ENCODE measurements at regions not wholly inside any gene's neighbourhood (a gene's known extent, or its start where the extent isn't known, plus 50 kb on each side); places are given as distances from the start of the nearest gene placed in this dataset.

- no peak overlapping the region for H3K27ac Mint-ChIP-seq
- H3K4me1 Mint-ChIP-seq (ENCODE audit: low read depth in 2 of 2) = no peaks in the 10 kb centered on the region
- no peaks in the 10 kb centered on the region for H3K27me3 Mint-ChIP-seq
- peaks cover 10% of the 10 kb centered on the region for H3K9me3 Mint-ChIP-seq
- DNase-seq (ENCODE audit: low spot score) (no peak), ATAC-seq (no peak)
- peaks cover 6% of the 10 kb centered on the region for H3K36me3 Mint-ChIP-seq
- H3K4me3 Mint-ChIP-seq = no peak overlapping the region
Observed at GRCh38 chr6:103798166-103798565, 1061.6 kb downstream of the HACE1 start.

- no peak for DNase-seq (ENCODE audit: low spot score)
- Mint-ChIP-seq H3K27me3 (no peaks in the 10 kb centered on the region), H3K4me1 (ENCODE audit: low read depth in 2 of 2) (no peaks in the 10 kb centered on the region), H3K27ac (no peak overlapping the region), H3K36me3 (peaks cover 1% of the 10 kb centered on the region), H3K4me3 (no peak overlapping the region), H3K9me3 (peaks cover 6% of the 10 kb centered on the region)
- no peak for ATAC-seq
Observed at GRCh38 chr6:103797738-103798137, 1062.0 kb downstream of the HACE1 start.

- DNase-seq (ENCODE audit: low spot score) (no peak), ATAC-seq (no peak)
- Mint-ChIP-seq H3K4me3 (no peak overlapping the region), H3K27ac (no peak overlapping the region), H3K27me3 (no peaks in the 10 kb centered on the region), H3K9me3 (peaks cover 9% of the 10 kb centered on the region), H3K4me1 (ENCODE audit: low read depth in 2 of 2) (no peaks in the 10 kb centered on the region), H3K36me3 (no peaks in the 10 kb centered on the region)
Observed at GRCh38 chr6:103791458-103791857, 1068.3 kb downstream of the HACE1 start.

- no peaks in the 10 kb centered on the region for H3K27me3 Mint-ChIP-seq
- no peak overlapping the region for H3K27ac Mint-ChIP-seq
- DNase-seq (ENCODE audit: low spot score) (no peak), ATAC-seq (no peak)
- H3K36me3 Mint-ChIP-seq = no peaks in the 10 kb centered on the region
- H3K4me3 Mint-ChIP-seq = no peak overlapping the region
- no peaks in the 10 kb centered on the region for H3K4me1 Mint-ChIP-seq (ENCODE audit: low read depth in 2 of 2)
- peaks cover 6% of the 10 kb centered on the region for H3K9me3 Mint-ChIP-seq
Observed at GRCh38 chr6:103784117-103784516, 1075.6 kb downstream of the HACE1 start.

- no peak overlapping the region for H3K4me3 Mint-ChIP-seq
- DNase-seq (ENCODE audit: low spot score) (no peak), ATAC-seq (no peak)
- no peaks in the 10 kb centered on the region for H3K4me1 Mint-ChIP-seq (ENCODE audit: low read depth in 2 of 2)
- H3K36me3 Mint-ChIP-seq = no peaks in the 10 kb centered on the region
- peaks cover 6% of the 10 kb centered on the region for H3K9me3 Mint-ChIP-seq
- no peak overlapping the region for H3K27ac Mint-ChIP-seq
- no peaks in the 10 kb centered on the region for H3K27me3 Mint-ChIP-seq
Observed at GRCh38 chr6:103783329-103783728, 1076.4 kb downstream of the HACE1 start.

GRCh38 chr6:103769431-103769830, 1090.3 kb downstream of the HACE1 start:
- H3K27me3 Mint-ChIP-seq = no peaks in the 10 kb centered on the region
- H3K27ac Mint-ChIP-seq = no peak overlapping the region
- H3K9me3 Mint-ChIP-seq = peaks cover 4% of the 10 kb centered on the region
- no peaks in the 10 kb centered on the region for H3K36me3 Mint-ChIP-seq
- DNase-seq (ENCODE audit: low spot score) = no peak
- no peaks in the 10 kb centered on the region for H3K4me1 Mint-ChIP-seq (ENCODE audit: low read depth in 2 of 2)
- ATAC-seq = no peak
- H3K4me3 Mint-ChIP-seq = no peak overlapping the region

GRCh38 chr6:103750603-103751002, 1109.1 kb downstream of the HACE1 start:
- ATAC-seq (no peak), DNase-seq (ENCODE audit: low spot score) (no peak)
- H3K36me3 Mint-ChIP-seq = no peaks in the 10 kb centered on the region
- H3K9me3 Mint-ChIP-seq = peaks cover 3% of the 10 kb centered on the region
- H3K27me3 Mint-ChIP-seq = no peaks in the 10 kb centered on the region
- H3K4me3 Mint-ChIP-seq = no peak overlapping the region
- H3K4me1 Mint-ChIP-seq (ENCODE audit: low read depth in 2 of 2) = no peaks in the 10 kb centered on the region
- no peak overlapping the region for H3K27ac Mint-ChIP-seq

- ATAC-seq = no peak
- no peak overlapping the region for H3K4me3 Mint-ChIP-seq
Observed at GRCh38 chr6:103734016-103734415, 1125.7 kb downstream of the HACE1 start.

GRCh38 chr6:103729658-103730057, 1130.1 kb downstream of the HACE1 start:
- no peaks in the 10 kb centered on the region for H3K4me1 Mint-ChIP-seq (ENCODE audit: low read depth in 2 of 2)
- peaks cover 10% of the 10 kb centered on the region for H3K9me3 Mint-ChIP-seq
- ATAC-seq = no peak

More at GRCh38 chr6:103734016-103734415, 1125.7 kb downstream of the HACE1 start:
- DNase-seq (ENCODE audit: low spot score) = no peak
- Mint-ChIP-seq H3K27me3 (no peaks in the 10 kb centered on the region), H3K36me3 (no peaks in the 10 kb centered on the region), H3K4me1 (ENCODE audit: low read depth in 2 of 2) (no peaks in the 10 kb centered on the region), H3K27ac (no peak overlapping the region), H3K9me3 (peaks cover 26% of the 10 kb centered on the region)

GRCh38 chr6:103723438-103724322, 1136.0 kb downstream of the HACE1 start:
- ATAC-seq (no peak), DNase-seq (ENCODE audit: low spot score) (no peak)
- H3K9me3 Mint-ChIP-seq = peaks cover 8% of the 10 kb centered on the region
- no peaks in the 10 kb centered on the region for H3K27me3 Mint-ChIP-seq
- H3K27ac Mint-ChIP-seq = no peak overlapping the region
- H3K4me1 Mint-ChIP-seq (ENCODE audit: low read depth in 2 of 2) = no peaks in the 10 kb centered on the region
- H3K36me3 Mint-ChIP-seq = peaks cover 5% of the 10 kb centered on the region
- no peak overlapping the region for H3K4me3 Mint-ChIP-seq

More at GRCh38 chr6:103729658-103730057, 1130.1 kb downstream of the HACE1 start:
- no peak for DNase-seq (ENCODE audit: low spot score)
- Mint-ChIP-seq H3K27ac (no peak overlapping the region), H3K36me3 (peaks cover 5% of the 10 kb centered on the region), H3K27me3 (no peaks in the 10 kb centered on the region), H3K4me3 (no peak overlapping the region)

GRCh38 chr6:103722683-103723082, 1137.0 kb downstream of the HACE1 start:
- ATAC-seq (no peak), DNase-seq (ENCODE audit: low spot score) (no peak)
- Mint-ChIP-seq H3K4me1 (ENCODE audit: low read depth in 2 of 2) (no peaks in the 10 kb centered on the region), H3K27me3 (no peaks in the 10 kb centered on the region), H3K9me3 (peaks cover 8% of the 10 kb centered on the region), H3K27ac (no peak overlapping the region), H3K4me3 (no peak overlapping the region), H3K36me3 (peaks cover 5% of the 10 kb centered on the region)

GRCh38 chr6:103721923-103722322, 1137.8 kb downstream of the HACE1 start:
- H3K27me3 Mint-ChIP-seq = no peaks in the 10 kb centered on the region
- no peaks in the 10 kb centered on the region for H3K4me1 Mint-ChIP-seq (ENCODE audit: low read depth in 2 of 2)
- peaks cover 8% of the 10 kb centered on the region for H3K9me3 Mint-ChIP-seq
- H3K4me3 Mint-ChIP-seq = no peak overlapping the region
- H3K27ac Mint-ChIP-seq = no peak overlapping the region
- DNase-seq (ENCODE audit: low spot score) (no peak), ATAC-seq (no peak)
- H3K36me3 Mint-ChIP-seq = peaks cover 5% of the 10 kb centered on the region

- no peak for ATAC-seq
- H3K36me3 Mint-ChIP-seq = no peaks in the 10 kb centered on the region
- no peaks in the 10 kb centered on the region for H3K27me3 Mint-ChIP-seq
- no peak overlapping the region for H3K4me3 Mint-ChIP-seq
- no peak overlapping the region for H3K27ac Mint-ChIP-seq
- no peaks in the 10 kb centered on the region for H3K4me1 Mint-ChIP-seq (ENCODE audit: low read depth in 2 of 2)
- H3K9me3 Mint-ChIP-seq = peaks cover 11% of the 10 kb centered on the region
- no peak for DNase-seq (ENCODE audit: low spot score)
Observed at GRCh38 chr6:103720393-103720792, 1139.3 kb downstream of the HACE1 start.

GRCh38 chr6:103719545-103719944, 1140.2 kb downstream of the HACE1 start:
- DNase-seq (ENCODE audit: low spot score) (no peak), ATAC-seq (no peak)
- Mint-ChIP-seq H3K4me1 (ENCODE audit: low read depth in 2 of 2) (no peaks in the 10 kb centered on the region), H3K36me3 (no peaks in the 10 kb centered on the region), H3K27me3 (no peaks in the 10 kb centered on the region), H3K9me3 (peaks cover 11% of the 10 kb centered on the region), H3K27ac (no peak overlapping the region), H3K4me3 (no peak overlapping the region)

GRCh38 chr6:103715269-103715668, 1144.5 kb downstream of the HACE1 start:
- H3K36me3 Mint-ChIP-seq = no peaks in the 10 kb centered on the region
- no peak for DNase-seq (ENCODE audit: low spot score)
- H3K27ac Mint-ChIP-seq = no peak overlapping the region
- no peaks in the 10 kb centered on the region for H3K27me3 Mint-ChIP-seq
- H3K9me3 Mint-ChIP-seq = peaks cover 2% of the 10 kb centered on the region
- ATAC-seq = no peak
- H3K4me1 Mint-ChIP-seq (ENCODE audit: low read depth in 2 of 2) = no peaks in the 10 kb centered on the region
- no peak overlapping the region for H3K4me3 Mint-ChIP-seq

Measured in natural killer cell treated with Interleukin-12 subunit alpha and Interleukin-12 subunit beta and Interleukin-15 and Interleukin-18, amount 100 ng/mL, for 72 hours (primary cell).